C4-2B (cell line): ENCODE measurements at regions not wholly inside any gene's neighbourhood (a gene's known extent, or its start where the extent isn't known, plus 50 kb on each side); places are given as distances from the start of the nearest gene placed in this dataset.

Experiments
- CTCF ChIP-seq: fragments of 450-650 bp; conservative IDR thresholded peaks from 2 replicates; pipeline ENCODE4 v1.5.1; 2017; ENCODE audit warnings: mild to moderate bottlenecking
- ZFX ChIP-seq: fragments of 450-650 bp; IDR thresholded peaks from 2 replicates; pipeline ENCODE4 v1.6.1; 2017

GRCh38 chr2:64840426-64840881 lies 148.7 kb upstream of the SLC1A4 start:
- TF ChIP-seq CTCF (no peak), ZFX (no peak)
